H1 (cell line): ENCODE measurements at regions not wholly inside any gene's neighbourhood (a gene's known extent, or its start where the extent isn't known, plus 50 kb on each side); places are given as distances from the start of the nearest gene placed in this dataset.

Experiments
- CTCF ChIA-PET: fragments of 300-600 bp; sonication (Branson Sonifier 250); formaldehyde crosslinking; loops from one replicate; lab custom pipeline; 2021; ENCODE audit not compliant: partially characterized antibody; lab: Charles Lee
- POLR2A ChIA-PET: fragments of 300-600 bp; sonication (Branson Sonifier 250); formaldehyde crosslinking; loops from one replicate; lab custom pipeline; 2021; ENCODE audit warnings: inconsistent platforms; ENCODE audit not compliant: partially characterized antibody; lab: Charles Lee
- DNase-seq, 2 experiments: peaks; one replicate each; pipeline versions ENCODE4 v3.0.0 to v3.0.0-alpha.2; 2010 to 2022; ENCODE audit warnings: low spot score in 2 of 2, low read depth in 1 of 2, mixed read lengths in 1 of 2
- FAIRE-seq: peaks from 2 replicates; lab custom pipeline; 2011; peaks lifted over from hg19 to GRCh38; lab: Jason Lieb, UNC
- H2AFZ ChIP-seq: 2 replicates; pipeline ENCODE4 v1.8.1; 2012; ENCODE audit warnings: low read length, inconsistent platforms
- H2AK5ac ChIP-seq: 2 replicates; pipeline ENCODE4 v1.6.1; 2013; ENCODE audit warnings: low read depth, low read length
- H2BK120ac ChIP-seq: replicated peaks from 2 replicates; pipeline ENCODE3; 2013; ENCODE audit warnings: low read depth, low read length, inconsistent platforms
- H2BK12ac ChIP-seq: 2 replicates; pipeline ENCODE4 v1.6.1; 2013; ENCODE audit warnings: low read depth, low read length
- H2BK15ac ChIP-seq: 2 replicates; pipeline ENCODE4 v1.6.1; 2013; ENCODE audit warnings: low read length
- H2BK20ac ChIP-seq: 2 replicates; pipeline ENCODE4 v1.6.1; 2013; ENCODE audit warnings: low read length
- H2BK5ac ChIP-seq: 2 replicates; pipeline ENCODE4 v1.6.1; 2013; ENCODE audit warnings: low read depth, low read length
- H3K14ac ChIP-seq: 2 replicates; pipeline ENCODE4 v1.6.1; 2013; ENCODE audit warnings: inconsistent platforms; ENCODE audit not compliant: insufficient read length
- H3K18ac ChIP-seq: 2 replicates; pipeline ENCODE4 v1.6.1; 2013; ENCODE audit warnings: low read length; ENCODE audit errors: extremely low read depth
- H3K23ac ChIP-seq: 2 replicates; pipeline ENCODE4 v1.6.1; 2013; ENCODE audit warnings: inconsistent platforms; ENCODE audit not compliant: insufficient read length
- H3K23me2 ChIP-seq: 2 replicates; pipeline ENCODE4 v1.6.1; 2013; ENCODE audit warnings: low read depth, low read length
- H3K27ac ChIP-seq: 2 replicates; pipeline ENCODE4 v1.6.1; 2011; ENCODE audit warnings: low read depth, low read length, inconsistent platforms
- H3K27me3 ChIP-seq, 4 experiments: replicated peaks in 1 of 4; 1 replicate in 1 of 4; 2 replicates in 3 of 4; pipeline versions ENCODE4 v1.6.1 to v1.8.1; 2011 to 2013; ENCODE audit warnings: low read length in 3 of 4, mild to moderate bottlenecking in 3 of 4, inconsistent platforms in 2 of 4, mixed read lengths in 2 of 4, moderate library complexity in 1 of 4; ENCODE audit not compliant: control insufficient read depth in 3 of 4, insufficient read depth in 3 of 4; ENCODE audit errors: extremely low read depth in 1 of 4
- H3K36me3 ChIP-seq, 4 experiments: 2 replicates each; pipeline versions ENCODE4 v1.6.1 to v1.8.1; 2011 to 2013; ENCODE audit warnings: mild to moderate bottlenecking in 4 of 4, low read length in 3 of 4, moderate library complexity in 2 of 4, control low read depth in 1 of 4, inconsistent platforms in 1 of 4; ENCODE audit not compliant: insufficient read depth in 4 of 4, control insufficient read depth in 2 of 4
- H3K4ac ChIP-seq: replicated peaks from 2 replicates; pipeline ENCODE3; 2013; ENCODE audit warnings: low read length, low read depth, mixed read lengths, inconsistent platforms; ENCODE audit not compliant: insufficient read length
- H3K4me1 ChIP-seq, 4 experiments: replicated peaks in 1 of 4; 1 replicate in 1 of 4; 2 replicates in 3 of 4; pipeline versions ENCODE4 v1.6.1 to v1.8.1; 2011 to 2013; ENCODE audit warnings: low read length in 3 of 4, inconsistent platforms in 2 of 4, mixed read lengths in 1 of 4; ENCODE audit not compliant: insufficient read depth in 4 of 4, control insufficient read depth in 3 of 4
- H3K4me2 ChIP-seq, 2 experiments: 2 replicates each; pipeline versions ENCODE4 v1.6.1 to v1.8.1; 2011 to 2013; ENCODE audit warnings: low read depth in 2 of 2, low read length in 2 of 2, control low read depth in 1 of 2, inconsistent platforms in 1 of 2, mild to moderate bottlenecking in 1 of 2; ENCODE audit not compliant: insufficient read depth in 1 of 2
- H3K4me3 ChIP-seq, 4 experiments: fragments of 200-600, 300-600 bp in 1 of 4; sonication (generic), shearing (Covaris generic), sonication (Bioruptor Twin) in 1 of 4; 2 replicates each; pipeline versions ENCODE4 v1.5.1 to v1.8.1; 2011 to 2016; ENCODE audit warnings: low read length in 4 of 4, low read depth in 3 of 4, control low read depth in 2 of 4, inconsistent platforms in 2 of 4, mild to moderate bottlenecking in 2 of 4, mixed read lengths in 1 of 4, moderate library complexity in 1 of 4; ENCODE audit not compliant: insufficient read depth in 2 of 4; ENCODE audit errors: extremely low read depth in 1 of 4
- H3K56ac ChIP-seq: replicated peaks from 2 replicates; pipeline ENCODE3; 2013; ENCODE audit warnings: low read depth, mild to moderate bottlenecking, mixed read lengths, low read length, inconsistent platforms; ENCODE audit not compliant: insufficient read length
- H3K79me1 ChIP-seq: 2 replicates; pipeline ENCODE4 v1.6.1; 2013; ENCODE audit warnings: low read depth, low read length, control low read depth
- H3K79me2 ChIP-seq, 2 experiments: 2 replicates each; pipeline versions ENCODE4 v1.6.1 to v1.8.1; 2012 to 2013; ENCODE audit warnings: low read length in 2 of 2, mild to moderate bottlenecking in 2 of 2, inconsistent platforms in 1 of 2; ENCODE audit not compliant: insufficient read depth in 2 of 2, control insufficient read depth in 1 of 2
- H3K9ac ChIP-seq, 4 experiments: replicated peaks in 1 of 4; 1 replicate in 1 of 4; 2 replicates in 3 of 4; pipeline versions ENCODE4 v1.6.1 to v1.8.1; 2011 to 2013; ENCODE audit warnings: low read depth in 3 of 4, low read length in 3 of 4, control low read depth in 2 of 4, mild to moderate bottlenecking in 2 of 4, moderate library complexity in 2 of 4, inconsistent platforms in 1 of 4; ENCODE audit errors: extremely low read depth in 1 of 4
- H3K9me3 ChIP-seq, 2 experiments: 2 replicates each; pipeline versions ENCODE4 v1.6.1 to v1.8.1; 2012 to 2013; ENCODE audit warnings: mild to moderate bottlenecking in 2 of 2, moderate library complexity in 2 of 2, control low read depth in 1 of 2, inconsistent platforms in 1 of 2, low read depth in 1 of 2, low read length in 1 of 2, mixed read lengths in 1 of 2; ENCODE audit not compliant: insufficient read depth in 2 of 2
- H4K20me1 ChIP-seq, 2 experiments: replicated peaks in 1 of 2; 2 replicates each; pipeline versions ENCODE3 to v1.8.1; 2011 to 2013; ENCODE audit warnings: inconsistent platforms in 2 of 2, low read length in 2 of 2, mild to moderate bottlenecking in 1 of 2; ENCODE audit not compliant: insufficient read depth in 2 of 2, control insufficient read depth in 1 of 2
- H4K5ac ChIP-seq: 2 replicates; pipeline ENCODE4 v1.6.1; 2013; ENCODE audit warnings: low read length, low read depth, mixed read lengths, inconsistent platforms; ENCODE audit not compliant: insufficient read length
- H4K8ac ChIP-seq: 2 replicates; pipeline ENCODE4 v1.8.0; 2013; ENCODE audit warnings: mild to moderate bottlenecking, moderate library complexity, low read length, inconsistent platforms; ENCODE audit not compliant: insufficient read depth; ENCODE audit errors: extremely low read depth
- H4K91ac ChIP-seq: replicated peaks from 2 replicates; pipeline ENCODE3; 2013; ENCODE audit warnings: low read length, mixed read lengths, inconsistent platforms; ENCODE audit not compliant: insufficient read length
- ASH2L ChIP-seq: fragments of 200-600, 300-600 bp; sonication (generic); IDR thresholded peaks from one replicate; pipeline ENCODE4 v1.7.1; 2017; ENCODE audit warnings: low read length
- CBX8 ChIP-seq: fragments of 300-800, 300-1000 bp; sonication (generic); IDR thresholded peaks from 2 replicates; pipeline ENCODE4 v1.7.1; 2016; ENCODE audit warnings: low read depth, low read length, borderline replicate concordance
- CEBPB ChIP-seq: IDR thresholded peaks from 2 replicates; pipeline ENCODE4 v1.6.1; 2012; ENCODE audit warnings: low read depth, low read length
- CREB1 ChIP-seq: IDR thresholded peaks from 2 replicates; pipeline ENCODE4 v1.6.1; 2012; ENCODE audit warnings: inconsistent platforms
- CTCF ChIP-seq, 3 experiments: IDR thresholded peaks; 1 replicate in 2 of 3; 2 replicates in 1 of 3; pipeline versions ENCODE4 v1.5.1 to v1.6.1; 2011; ENCODE audit warnings: low read length in 3 of 3, mild to moderate bottlenecking in 3 of 3, inconsistent platforms in 2 of 3, low read depth in 1 of 3, moderate library complexity in 1 of 3; ENCODE audit not compliant: insufficient read depth in 1 of 3; ENCODE audit errors: control extremely low read depth in 1 of 3
- NANOG ChIP-seq: IDR thresholded peaks from 2 replicates; pipeline ENCODE4 v1.6.1; 2011; ENCODE audit warnings: low read length, low read depth, mild to moderate bottlenecking, inconsistent platforms; ENCODE audit not compliant: insufficient read depth, poor library complexity, severe bottlenecking
- POLR2AphosphoS5 ChIP-seq: IDR thresholded peaks from 2 replicates; pipeline ENCODE4 v1.6.1; 2011; ENCODE audit warnings: low read depth, low read length
- RNF2 ChIP-seq: fragments of 200-900, 300-1000 bp; sonication (generic); IDR thresholded peaks from 2 replicates; pipeline ENCODE4 v1.7.1; 2016; ENCODE audit warnings: borderline replicate concordance, low read depth, mild to moderate bottlenecking, antibody characterized with exemption, low read length; ENCODE audit not compliant: poor library complexity, severe bottlenecking; ENCODE audit errors: missing control alignments
- SAP30 ChIP-seq: fragments of 300-600 bp; sonication (generic); IDR thresholded peaks from 2 replicates; pipeline ENCODE4 v1.7.1; 2012; ENCODE audit warnings: low read length, moderate library complexity, mild to moderate bottlenecking, inconsistent platforms; ENCODE audit not compliant: insufficient read depth, insufficient replicate concordance
- SP4 ChIP-seq: IDR thresholded peaks from 2 replicates; pipeline ENCODE4 v1.6.1; 2012; ENCODE audit warnings: low read length, inconsistent platforms
- WGBS, 2 experiments: shearing (Covaris generic) in 1 of 2; methylation state at CpG; one replicate each; pipeline versions ENCODE4 v1.1.6 to v1.1.7; 2013 to 2015; ENCODE audit warnings: low lambda C conversion rate in 2 of 2, mixed read lengths in 2 of 2, inconsistent platforms in 1 of 2, low coverage in 1 of 2, missing lambda C conversion rate in 1 of 2; ENCODE audit not compliant: insufficient replicate concordance in 2 of 2, insufficient coverage in 1 of 2, insufficient read length in 1 of 2; ENCODE audit errors: extremely low coverage in 1 of 2, missing lambda C conversion rate in 1 of 2; 5-methylcytosine and 5-hydroxymethylcytosine counted together

GRCh38 chr7:116357781-116358670 lies 141.5 kb upstream of the CAV2 start:
- no peak for FAIRE-seq
- DNase-seq, result no peak
- CTCF ChIA-PET, result interaction anchor here (1.6 kb wide), 1 partner anchor 66 kb away, joined by 5 read pairs; no protein-coding TSS in a partner anchor

More at GRCh38 chr7:116357781-116358670, 141.5 kb upstream of the CAV2 start:
- no peak overlapping the region for H2AFZ ChIP-seq
- H2BK20ac ChIP-seq, result no peak overlapping the region
- no peaks in the 10 kb centered on the region for H3K79me2 ChIP-seq
- no peak overlapping the region for H4K91ac ChIP-seq
- H3K27ac ChIP-seq, result no peak overlapping the region
- no peak overlapping the region for H2BK15ac ChIP-seq
- H3K56ac ChIP-seq, result no peak overlapping the region
- H3K23me2 ChIP-seq, result no peaks in the 10 kb centered on the region
- H2BK5ac ChIP-seq, result no peak overlapping the region
- no peak overlapping the region for H4K5ac ChIP-seq
- no peak overlapping the region for H3K9ac ChIP-seq
- no peak overlapping the region for H2BK120ac ChIP-seq
- no peaks in the 10 kb centered on the region; a peak in 1 of 7 replicates for H3K27me3 ChIP-seq
- no peak overlapping the region for H3K23ac ChIP-seq
- H3K18ac ChIP-seq, result no peak overlapping the region
- no peak overlapping the region for H3K4me3 ChIP-seq
- H3K79me1 ChIP-seq, result no peaks in the 10 kb centered on the region
- no peaks in the 10 kb centered on the region; a peak in 1 of 4 replicates for H3K9me3 ChIP-seq
- no peaks in the 10 kb centered on the region for H4K20me1 ChIP-seq
- TF ChIP-seq CREB1 (no peak), ASH2L (no peak), SP4 (no peak), RNF2 (no peak), CTCF (IDR thresholded peaks at IDR 0.05; ENCODE audit: control extremely low read depth in 1 of 3, insufficient read depth in 1 of 3, low read depth in 1 of 3, low read length in 3 of 3) (no peak), NANOG (no peak), CEBPB (no peak), SAP30 (no peak), POLR2AphosphoS5 (no peak), CBX8 (no peak)
- no peak overlapping the region for H3K4me2 ChIP-seq
- POLR2A ChIA-PET, result no interaction called here
- H3K4me1 ChIP-seq, result peaks cover 0 to 5% (median 0%) of the 10 kb centered on the region in 4 experiments; a peak in 1 of 7 replicates
- WGBS, 2 experiments, result 95% methylated on average over 5 of the region's 5 CpGs; no CpG with 5 or more reads in 1 of the 2 experiments
- no peak overlapping the region for H2BK12ac ChIP-seq
- no peak overlapping the region for H3K4ac ChIP-seq
- H4K8ac ChIP-seq, result no peak overlapping the region
- H3K14ac ChIP-seq, result no peak overlapping the region
- H2AK5ac ChIP-seq, result no peak overlapping the region
- H3K36me3 ChIP-seq, result no peaks in the 10 kb centered on the region
